C4-2B (cell line): ENCODE measurements at regions not wholly inside any gene's neighbourhood (a gene's known extent, or its start where the extent isn't known, plus 50 kb on each side); places are given as distances from the start of the nearest gene placed in this dataset.

Experiments
- ZFX ChIP-seq: fragments of 450-650 bp; IDR thresholded peaks from 2 replicates; pipeline ENCODE4 v1.6.1; 2017
- TF ChIP-seq, protein P1 (sequence below): fragments of 450-650 bp; conservative IDR thresholded peaks from 2 replicates; pipeline ENCODE4 v1.5.1; 2017; ENCODE audit warnings: mild to moderate bottlenecking

DNA sequence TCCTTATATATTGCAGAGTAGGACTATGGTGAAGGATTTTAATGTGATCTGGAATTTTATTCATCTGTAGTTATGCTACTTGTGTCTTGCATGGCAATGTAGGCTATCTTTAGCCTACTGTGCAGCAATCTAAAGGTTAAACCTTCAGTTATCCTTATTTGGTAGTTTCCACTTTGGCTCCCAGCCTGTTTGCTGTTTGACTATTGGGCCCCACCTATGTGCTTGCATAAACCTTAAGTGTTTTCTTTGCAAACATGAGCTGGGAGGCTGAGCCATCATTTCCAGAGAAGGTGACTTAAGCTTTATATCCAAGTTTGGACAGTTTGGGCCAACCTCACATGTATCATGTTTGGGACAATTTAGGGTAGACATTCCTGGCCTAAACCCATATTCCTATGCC is 537.5 kb downstream of the BTBD3 start:
- TF ChIP-seq, protein P1, sequence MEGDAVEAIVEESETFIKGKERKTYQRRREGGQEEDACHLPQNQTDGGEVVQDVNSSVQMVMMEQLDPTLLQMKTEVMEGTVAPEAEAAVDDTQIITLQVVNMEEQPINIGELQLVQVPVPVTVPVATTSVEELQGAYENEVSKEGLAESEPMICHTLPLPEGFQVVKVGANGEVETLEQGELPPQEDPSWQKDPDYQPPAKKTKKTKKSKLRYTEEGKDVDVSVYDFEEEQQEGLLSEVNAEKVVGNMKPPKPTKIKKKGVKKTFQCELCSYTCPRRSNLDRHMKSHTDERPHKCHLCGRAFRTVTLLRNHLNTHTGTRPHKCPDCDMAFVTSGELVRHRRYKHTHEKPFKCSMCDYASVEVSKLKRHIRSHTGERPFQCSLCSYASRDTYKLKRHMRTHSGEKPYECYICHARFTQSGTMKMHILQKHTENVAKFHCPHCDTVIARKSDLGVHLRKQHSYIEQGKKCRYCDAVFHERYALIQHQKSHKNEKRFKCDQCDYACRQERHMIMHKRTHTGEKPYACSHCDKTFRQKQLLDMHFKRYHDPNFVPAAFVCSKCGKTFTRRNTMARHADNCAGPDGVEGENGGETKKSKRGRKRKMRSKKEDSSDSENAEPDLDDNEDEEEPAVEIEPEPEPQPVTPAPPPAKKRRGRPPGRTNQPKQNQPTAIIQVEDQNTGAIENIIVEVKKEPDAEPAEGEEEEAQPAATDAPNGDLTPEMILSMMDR: no peak
- TF ChIP-seq ZFX: no peak
